SK-N-SH (cell line): ENCODE measurements at regions not wholly inside any gene's neighbourhood (a gene's known extent, or its start where the extent isn't known, plus 50 kb on each side); places are given as distances from the start of the nearest gene placed in this dataset.

Experiments
- CTCF ChIA-PET: fragments of 300-600, 350-600 bp; formaldehyde crosslinking; extraction: SDS; loops from one replicate; lab custom pipeline; 2021; lab: Yijun Ruan, JAX
- POLR2A ChIA-PET: fragments of 350-600 bp; sonication (Branson Sonifier 250); formaldehyde crosslinking; extraction: SDS; loops from one replicate; lab custom pipeline; 2020; ENCODE audit warnings: antibody characterized with exemption, inconsistent platforms; lab: Yijun Ruan, JAX
- DNase-seq: peaks from one replicate; pipeline ENCODE4 v3.0.0; 2012
- H2AFZ ChIP-seq: fragments of 200-600 bp; sonication (generic); 2 replicates; pipeline ENCODE4 v1.8.1; 2016; ENCODE audit warnings: antibody characterized with exemption, mild to moderate bottlenecking, low read depth
- H3F3A ChIP-seq: fragments of 200-600 bp; sonication (generic); replicated peaks from 2 replicates; pipeline ENCODE3; 2016; ENCODE audit warnings: antibody characterized with exemption, mild to moderate bottlenecking; ENCODE audit not compliant: insufficient read depth
- H3K27ac ChIP-seq, 2 experiments: fragments of 200-500 bp in 1 of 2; fragments of 200-600 bp in 1 of 2; sonication (Bioruptor generic) in 1 of 2; sonication (generic), shearing (Covaris generic) in 1 of 2; 2 replicates each; pipeline versions ENCODE4 v1.5.1 to v1.6.1; 2014 to 2016; ENCODE audit warnings: low read depth in 2 of 2, inconsistent platforms in 1 of 2, low read length in 1 of 2, mild to moderate bottlenecking in 1 of 2, mixed read lengths in 1 of 2
- H3K27me3 ChIP-seq: fragments of 200-600 bp; sonication (generic), shearing (Covaris generic); 2 replicates; pipeline ENCODE4 v1.6.1; 2016; ENCODE audit warnings: mixed run types; ENCODE audit not compliant: insufficient read depth
- H3K36me3 ChIP-seq, 2 experiments: fragments of 200-500 bp in 1 of 2; fragments of 200-600 bp in 1 of 2; sonication (Bioruptor generic) in 1 of 2; sonication (generic) in 1 of 2; replicated peaks in 1 of 2; 2 replicates each; pipeline versions ENCODE3 to v1.5.1; 2014 to 2016; ENCODE audit warnings: low read length in 1 of 2, mild to moderate bottlenecking in 1 of 2; ENCODE audit not compliant: insufficient read depth in 2 of 2, control insufficient read depth in 1 of 2
- H3K4me1 ChIP-seq, 2 experiments: fragments of 200-500 bp in 1 of 2; fragments of 200-600 bp in 1 of 2; sonication (Bioruptor generic) in 1 of 2; sonication (generic), shearing (Covaris generic) in 1 of 2; 2 replicates each; pipeline versions ENCODE4 v1.5.1 to v1.6.1; 2014 to 2016; ENCODE audit warnings: low read depth in 1 of 2, low read length in 1 of 2, mixed run types in 1 of 2; ENCODE audit not compliant: insufficient read depth in 2 of 2, control insufficient read depth in 1 of 2
- H3K4me2 ChIP-seq: fragments of 200-600 bp; sonication (generic), shearing (Covaris generic); 2 replicates; pipeline ENCODE4 v1.6.1; 2017; ENCODE audit warnings: mixed run types
- H3K4me3 ChIP-seq, 2 experiments: fragments of 200-500 bp in 1 of 2; fragments of 200-600 bp in 1 of 2; sonication (Bioruptor generic) in 1 of 2; sonication (generic), shearing (Covaris generic) in 1 of 2; 2 replicates each; pipeline versions ENCODE4 v1.5.1 to v1.8.1; 2014 to 2016; ENCODE audit warnings: low read depth in 2 of 2, inconsistent platforms in 1 of 2, low read length in 1 of 2, mild to moderate bottlenecking in 1 of 2, mixed read lengths in 1 of 2, moderate library complexity in 1 of 2
- H3K79me2 ChIP-seq: fragments of 200-600 bp; sonication (generic); 2 replicates; pipeline ENCODE4 v1.8.1; 2017; ENCODE audit warnings: mild to moderate bottlenecking; ENCODE audit not compliant: insufficient read depth
- H3K9ac ChIP-seq: fragments of 200-600 bp; sonication (generic); 2 replicates; pipeline ENCODE4 v1.6.1; 2017; ENCODE audit warnings: mixed run types
- H3K9me2 ChIP-seq: fragments of 200-600 bp; sonication (generic); 2 replicates; pipeline ENCODE4 v1.6.1; 2017; ENCODE audit warnings: mixed run types
- H3K9me3 ChIP-seq: fragments of 200-600 bp; sonication (generic); 2 replicates; pipeline ENCODE4 v1.6.1; 2017; ENCODE audit warnings: mixed run types, mild to moderate bottlenecking, moderate library complexity
- H4K20me1 ChIP-seq: fragments of 200-600 bp; sonication (generic); 2 replicates; pipeline ENCODE4 v1.6.1; 2017; ENCODE audit warnings: mild to moderate bottlenecking, mixed run types; ENCODE audit not compliant: insufficient read depth
- CHD2 ChIP-seq: fragments of 150-350 bp; IDR thresholded peaks from 2 replicates; pipeline ENCODE4 v1.6.1; 2018; ENCODE audit warnings: low read length; ENCODE audit not compliant: partially characterized antibody
- CTCF ChIP-seq: fragments of 200-600 bp; sonication (generic); IDR thresholded peaks from 2 replicates; pipeline ENCODE4 v1.6.1; 2017; ENCODE audit warnings: antibody characterized with exemption, mild to moderate bottlenecking, moderate library complexity
- ELF1 ChIP-seq: IDR thresholded peaks from 2 replicates; pipeline ENCODE4 v1.4.0; 2012
- EZH2phosphoT487 ChIP-seq: fragments of 200-600 bp; sonication (generic); IDR thresholded peaks from 2 replicates; pipeline ENCODE4 v1.6.1; 2017; ENCODE audit warnings: low read depth, mixed run types, mild to moderate bottlenecking, antibody characterized with exemption, moderate library complexity, borderline replicate concordance
- FOSL2 ChIP-seq: IDR thresholded peaks from 2 replicates; pipeline ENCODE4 v1.4.0; 2012; ENCODE audit warnings: low read depth, mild to moderate bottlenecking, moderate library complexity, borderline replicate concordance
- FOXM1 ChIP-seq: IDR thresholded peaks from 2 replicates; pipeline ENCODE4 v1.4.0; 2012; ENCODE audit warnings: low read depth, mild to moderate bottlenecking
- GABPA ChIP-seq: IDR thresholded peaks from 2 replicates; pipeline ENCODE4 v1.4.0; 2012; ENCODE audit warnings: low read depth, mild to moderate bottlenecking
- GATA2 ChIP-seq: sonication (generic); formaldehyde crosslinking; IDR thresholded peaks from 2 replicates; pipeline ENCODE4 v1.5.0; 2020; ENCODE audit warnings: mild to moderate bottlenecking, missing genetic modification reagents
- MAX ChIP-seq: IDR thresholded peaks from 2 replicates; pipeline ENCODE4 v1.4.0; 2012; ENCODE audit warnings: low read depth
- MXI1 ChIP-seq: IDR thresholded peaks from 2 replicates; pipeline ENCODE4 v1.6.1; 2012; ENCODE audit warnings: mild to moderate bottlenecking, low read depth, low read length, improper control_type of control experiment
- NRF1 ChIP-seq: IDR thresholded peaks from 2 replicates; pipeline ENCODE4 v1.6.1; 2012; ENCODE audit warnings: low read depth, mild to moderate bottlenecking, low read length
- PBX3 ChIP-seq: IDR thresholded peaks from 2 replicates; pipeline ENCODE4; 2012
- POLR2AphosphoS5 ChIP-seq: IDR thresholded peaks from 2 replicates; pipeline ENCODE4 v1.6.1; 2012; ENCODE audit warnings: low read depth, low read length
- RAD21 ChIP-seq: IDR thresholded peaks from 2 replicates; pipeline ENCODE4 v1.6.1; 2012; ENCODE audit warnings: mild to moderate bottlenecking, low read length
- REST ChIP-seq: IDR thresholded peaks from 2 replicates; pipeline ENCODE4 v1.6.1; 2012; ENCODE audit warnings: mild to moderate bottlenecking, low read depth, low read length, moderate library complexity
- RFX5 ChIP-seq: IDR thresholded peaks from 2 replicates; pipeline ENCODE4 v1.6.1; 2012; ENCODE audit warnings: mild to moderate bottlenecking, improper control_type of control experiment, low read length
- SMC3 ChIP-seq: IDR thresholded peaks from 2 replicates; pipeline ENCODE4 v1.6.1; 2012; ENCODE audit warnings: low read depth, low read length, improper control_type of control experiment
- TEAD4 ChIP-seq: IDR thresholded peaks from 2 replicates; pipeline ENCODE4 v1.4.0; 2012; ENCODE audit warnings: mild to moderate bottlenecking, borderline replicate concordance; ENCODE audit not compliant: insufficient read depth
- YY1 ChIP-seq: IDR thresholded peaks from 2 replicates; pipeline ENCODE4 v1.4.0; 2012; ENCODE audit warnings: low read depth, mild to moderate bottlenecking
- ZBTB33 ChIP-seq: IDR thresholded peaks from 2 replicates; pipeline ENCODE4 v1.4.0; 2012; ENCODE audit warnings: low read depth, borderline replicate concordance
- WGBS: methylation state at CpG from one replicate; pipeline ENCODE4 v1.1.6; 2017; ENCODE audit warnings: low lambda C conversion rate; 5-methylcytosine and 5-hydroxymethylcytosine counted together

GRCh38 chr22:25354456-25354855, 135.0 kb downstream of the CRYBB2 start:
- POLR2A ChIA-PET: no interaction called here
- Histone ChIP-seq H2AFZ (no peak overlapping the region), H4K20me1 (no peaks in the 10 kb centered on the region), H3K4me3 (no peak overlapping the region), H3K9me2 (no peaks in the 10 kb centered on the region), H3K9ac (no peak overlapping the region), H3K27me3 (no peaks in the 10 kb centered on the region), H3F3A (no peaks in the 10 kb centered on the region), H3K36me3 (peaks cover 0 to 4% of the 10 kb centered on the region in 2 experiments), H3K4me1 (no peaks in the 10 kb centered on the region), H3K79me2 (no peaks in the 10 kb centered on the region), H3K27ac (no peak overlapping the region), H3K4me2 (no peak overlapping the region), H3K9me3 (no peaks in the 10 kb centered on the region)
- DNase-seq: no peak
- CTCF ChIA-PET: no interaction called here
- 87% methylated on average over 6 of the region's 12 CpGs for WGBS
- no peak for TF ChIP-seq NRF1
- TF ChIP-seq GATA2 (CRISPR knock-in tag): no peak
- TF ChIP-seq PBX3: no peak
- TF ChIP-seq SMC3: no peak
- no peak for TF ChIP-seq YY1
- TF ChIP-seq MAX: no peak
- no peak for TF ChIP-seq ZBTB33
- no peak for TF ChIP-seq EZH2phosphoT487
- no peak for TF ChIP-seq RAD21
- TF ChIP-seq CHD2: no peak
- TF ChIP-seq ELF1: no peak
- no peak for TF ChIP-seq RFX5
- no peak for TF ChIP-seq FOSL2
- TF ChIP-seq MXI1: no peak
- no peak for TF ChIP-seq FOXM1
- TF ChIP-seq GABPA: no peak
- no peak for TF ChIP-seq TEAD4
- no peak for TF ChIP-seq CTCF
- no peak for TF ChIP-seq REST
- TF ChIP-seq POLR2AphosphoS5: no peak
